PC-3 (cell line): ENCODE measurements at regions not wholly inside any gene's neighbourhood (a gene's known extent, or its start where the extent isn't known, plus 50 kb on each side); places are given as distances from the start of the nearest gene placed in this dataset.

Experiments used
- ATAC-seq: fragments of 200-7000 bp; cut with Tn5 transposase; 2 replicates; pipeline ENCODE4 v1.9.1; 2020; ENCODE audit warnings: mild to moderate bottlenecking, moderate library complexity
- BruUV-seq: library from RNA; stranded (reverse); fragments of 400-500 nt; replicated peaks from 2 replicates; lab custom pipeline; 2021; lab: Mats Ljungman, UMichigan
- CTCF ChIA-PET: fragments of 300-600 bp; sonication (Branson Sonifier 250); formaldehyde crosslinking; loops from one replicate; lab custom pipeline; 2022; ENCODE audit warnings: antibody characterized with exemption; lab: Charles Lee
- POLR2A ChIA-PET: fragments of 300-600 bp; sonication (Branson Sonifier 250); formaldehyde crosslinking; loops from one replicate; lab custom pipeline; 2022; ENCODE audit warnings: antibody characterized with exemption; ENCODE audit not compliant: unreplicated experiment; lab: Charles Lee
- DNase-seq: peaks from one replicate; pipeline ENCODE4 v3.0.0-alpha.2; 2015
- H2AFZ ChIP-seq: fragments of 300-600 bp; sonication (generic); 2 replicates; pipeline ENCODE4 v1.6.0; 2016; ENCODE audit warnings: antibody characterized with exemption, low read length
- H3F3A ChIP-seq: fragments of 300-600 bp; sonication (generic); one replicate; pipeline ENCODE4 v1.6.0; 2017; ENCODE audit warnings: antibody characterized with exemption, low read length, control low read depth, mild to moderate bottlenecking; ENCODE audit not compliant: unreplicated experiment
- H3K27ac ChIP-seq: fragments of 300-600 bp; sonication (generic); 2 replicates; pipeline ENCODE4 v1.5.1; 2016; ENCODE audit warnings: mild to moderate bottlenecking, low read length
- H3K27me3 ChIP-seq: fragments of 300-600 bp; sonication (generic); 2 replicates; pipeline ENCODE4 v1.6.1; 2016; ENCODE audit warnings: low read length, mixed read lengths
- H3K36me3 ChIP-seq: fragments of 300-600 bp; sonication (generic); 2 replicates; pipeline ENCODE4 v1.6.1; 2016; ENCODE audit warnings: low read depth, mixed run types, low read length, mixed read lengths
- H3K4me1 ChIP-seq: fragments of 300-600 bp; sonication (generic); 2 replicates; pipeline ENCODE4 v1.5.1; 2016; ENCODE audit warnings: low read length; ENCODE audit not compliant: insufficient read depth
- H3K4me2 ChIP-seq: fragments of 300-600 bp; sonication (generic); 2 replicates; pipeline ENCODE4 v1.6.0; 2016; ENCODE audit warnings: low read length
- H3K4me3 ChIP-seq: fragments of 300-600 bp; sonication (generic); 2 replicates; pipeline ENCODE4 v1.5.1; 2016; ENCODE audit warnings: mild to moderate bottlenecking, low read length, mixed read lengths
- H3K79me2 ChIP-seq: fragments of 300-600 bp; sonication (generic); 2 replicates; pipeline ENCODE4 v1.6.1; 2017; ENCODE audit warnings: low read length, mixed read lengths
- H3K9ac ChIP-seq: fragments of 300-600 bp; sonication (generic); 2 replicates; pipeline ENCODE4 v1.6.0; 2016; ENCODE audit warnings: mild to moderate bottlenecking, low read length
- H3K9me2 ChIP-seq: fragments of 300-600 bp; sonication (generic); replicated peaks from 2 replicates; pipeline ENCODE4 v1.6.1; 2016; ENCODE audit warnings: mixed run types, low read length, mixed read lengths
- H3K9me3 ChIP-seq: fragments of 300-600 bp; sonication (generic); 2 replicates; pipeline ENCODE4 v1.6.1; 2016; ENCODE audit warnings: low read length, mixed read lengths
- H4K20me1 ChIP-seq: fragments of 300-600 bp; sonication (generic); 2 replicates; pipeline ENCODE4 v1.6.1; 2016; ENCODE audit warnings: low read length, mixed read lengths
- CTCF ChIP-seq: fragments of 300-600 bp; sonication (generic); conservative IDR thresholded peaks from 2 replicates; pipeline ENCODE4 v1.5.1; 2017; ENCODE audit warnings: antibody characterized with exemption, low read depth, mild to moderate bottlenecking, low read length
- EZH2 ChIP-seq: fragments of 300-600 bp; sonication (generic); IDR thresholded peaks from one replicate; pipeline ENCODE4 v1.6.1; 2017; ENCODE audit warnings: antibody characterized with exemption, mild to moderate bottlenecking, low read length; ENCODE audit not compliant: unreplicated experiment
- EZH2phosphoT487 ChIP-seq: fragments of 300-600 bp; sonication (generic); IDR thresholded peaks from 2 replicates; pipeline ENCODE4 v1.6.1; 2018; ENCODE audit warnings: mild to moderate bottlenecking, antibody characterized with exemption, low read length, borderline replicate concordance
- intact Hi-C: fragments of 100-400 bp; cut with micrococcal nuclease; formaldehyde crosslinking; loops from 2 replicates; pipeline ENCODE4 v1.9.0; 2023

- TF ChIP-seq CTCF (no peak), EZH2phosphoT487 (no peak), EZH2 (no peak)
- peaks cover 55% of the 10 kb centered on the region for H3K27me3 ChIP-seq
- DNase-seq = peak; percentile 3
- ATAC-seq = no peak
- BruUV-seq = no TSS peak
- intact Hi-C loops = no loop called here
- H3K4me1 ChIP-seq = peaks cover 6% of the 10 kb centered on the region
- H3K36me3 ChIP-seq = no peaks in the 10 kb centered on the region
- CTCF ChIA-PET = no interaction called here
- no peaks in the 10 kb centered on the region for H3K79me2 ChIP-seq
- H3K9me3 ChIP-seq = no peaks in the 10 kb centered on the region
- H3K27ac ChIP-seq = no peak overlapping the region
- no peaks in the 10 kb centered on the region for H4K20me1 ChIP-seq
- POLR2A ChIA-PET = no interaction called here
- H3K9me2 ChIP-seq = no peaks in the 10 kb centered on the region
- no peak overlapping the region for H3K9ac ChIP-seq
- no peak overlapping the region for H3K4me2 ChIP-seq
- H3F3A ChIP-seq = no peaks in the 10 kb centered on the region
- no peak overlapping the region for H3K4me3 ChIP-seq
- H2AFZ ChIP-seq = no peak overlapping the region
These were observed 167.2 kb upstream of the IRF2BP2 start for GRCh38 chr1:234776876-234777855.

- Histone ChIP-seq H3K79me2 (no peaks in the 10 kb centered on the region), H3K9ac (no peak overlapping the region), H3K9me2 (no peaks in the 10 kb centered on the region), H4K20me1 (no peaks in the 10 kb centered on the region), H3K4me3 (no peak overlapping the region), H3K4me1 (peaks cover 14% of the 10 kb centered on the region), H3K36me3 (no peaks in the 10 kb centered on the region), H3K27ac (no peak overlapping the region), H3K27me3 (peaks cover 47% of the 10 kb centered on the region), H3K9me3 (no peaks in the 10 kb centered on the region), H2AFZ (no peak overlapping the region), H3F3A (no peaks in the 10 kb centered on the region), H3K4me2 (no peak overlapping the region)
- BruUV-seq = no TSS peak
- TF ChIP-seq EZH2phosphoT487 = no peak
- no peak for TF ChIP-seq CTCF
- no peak for TF ChIP-seq EZH2
- CTCF ChIA-PET = no interaction called here
- DNase-seq (no peak), ATAC-seq (no peak)
- intact Hi-C loops = no loop called here
- POLR2A ChIA-PET = no interaction called here
These were observed 166.4 kb upstream of the IRF2BP2 start for GRCh38 chr1:234776256-234776875.
